Cardiac septum (tissue), 1 donor: ENCODE measurements at regions not wholly inside any gene's neighbourhood (a gene's known extent, or its start where the extent isn't known, plus 50 kb on each side); places are given as distances from the start of the nearest gene placed in this dataset.
"Not testable (repeated sequence)": the region's sequence is repeated elsewhere in the genome, so short reads cannot be mapped to it uniquely, and the experiment has no call there.

Experiments
- DNase-seq: peaks from one replicate; pipeline ENCODE4 v3.0.0-alpha.2; 2020; ENCODE audit warnings: low spot score
- intact Hi-C: fragments of 100-400 bp; cut with DNase I; formaldehyde crosslinking; loops from one replicate; pipeline ENCODE4 v1.14.0; 2022
- donor health status: DM: no; HTN: no; CAD: no.

DNA sequence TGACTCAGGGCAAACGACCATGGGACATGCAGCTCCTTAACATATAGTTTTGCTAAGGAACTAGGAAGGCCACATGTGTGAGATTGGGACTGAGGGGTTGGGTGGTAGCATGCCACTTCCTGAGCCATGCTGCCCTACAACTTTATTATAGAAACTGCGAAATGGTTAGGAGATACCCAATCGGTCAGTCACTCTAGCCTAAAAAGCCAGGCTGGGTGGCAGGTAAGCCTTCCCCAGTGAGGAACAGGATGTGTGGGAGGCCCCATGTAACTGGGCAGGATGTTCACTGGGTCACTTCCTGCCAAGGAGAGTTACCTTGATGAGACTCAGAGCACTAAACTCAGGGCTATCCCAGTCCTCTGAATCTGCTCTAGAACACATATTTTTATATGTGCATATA, 123.5 kb downstream of the MAP3K7 start:
- intact Hi-C loops, result no loop called here
- no peak for DNase-seq

DNA sequence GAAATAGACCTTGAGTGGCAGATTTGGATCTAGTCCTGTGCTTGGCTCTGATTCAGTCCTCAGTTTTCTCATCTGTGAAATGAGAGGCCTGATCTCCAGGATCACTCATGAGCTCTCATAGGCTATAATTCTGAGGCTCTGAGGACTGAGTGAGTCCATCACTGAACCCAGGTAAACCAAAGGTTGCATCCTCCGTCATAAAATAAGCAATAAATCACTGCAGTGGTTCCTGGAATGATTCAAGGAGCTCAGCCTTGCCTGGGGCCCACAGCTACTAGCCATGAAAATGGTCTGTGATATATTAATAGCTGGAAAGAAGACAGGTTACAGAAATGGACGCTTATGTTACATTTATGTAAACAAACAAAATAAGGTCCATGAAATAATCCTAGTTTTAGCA, 124.8 kb downstream of the MAP3K7 start:
- no peak for DNase-seq
- intact Hi-C loops, result no loop called here

DNA sequence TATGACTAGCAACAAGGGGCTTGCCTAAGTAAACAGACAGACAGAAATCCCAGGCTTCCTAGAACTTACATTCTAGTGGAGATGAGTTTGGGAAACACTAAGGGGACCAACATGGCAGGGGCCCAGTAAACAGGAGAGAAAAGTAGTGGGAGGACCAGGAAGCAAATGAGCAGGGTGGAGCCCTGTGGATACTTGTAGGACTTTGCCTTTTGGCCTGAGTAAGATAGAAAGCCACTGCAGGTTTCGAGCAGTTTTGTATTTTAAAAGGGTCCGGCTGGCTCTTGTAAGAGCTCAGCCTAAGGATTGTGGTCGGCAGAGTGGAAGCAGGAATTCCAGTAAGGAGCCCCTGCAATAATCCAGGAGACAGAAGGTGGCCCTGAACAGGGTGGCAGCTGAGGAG, 125.5 kb downstream of the MAP3K7 start:
- intact Hi-C loops, result no loop called here
- no peak for DNase-seq

DNA sequence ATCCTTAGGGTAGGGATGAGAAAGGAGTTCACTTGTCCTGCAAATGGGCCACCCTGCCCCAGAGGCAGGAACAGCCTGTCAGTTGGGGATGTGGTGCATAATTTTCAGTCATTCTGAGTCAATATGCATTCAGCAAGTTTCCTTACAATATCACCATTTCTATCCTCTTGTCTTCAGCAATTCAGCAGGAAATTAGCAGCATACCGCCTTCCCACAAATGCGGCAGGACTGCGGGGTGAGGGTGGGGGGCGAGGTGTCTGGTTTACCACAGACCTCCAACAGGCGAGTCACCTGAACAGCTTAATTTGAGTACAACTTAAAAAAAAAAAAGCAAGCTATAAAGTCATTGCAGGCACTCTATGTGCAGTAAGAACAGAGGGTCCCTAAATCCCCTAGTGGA, 126.8 kb downstream of the MAP3K7 start:
- intact Hi-C loops, result no loop called here
- DNase-seq, result no peak

DNA sequence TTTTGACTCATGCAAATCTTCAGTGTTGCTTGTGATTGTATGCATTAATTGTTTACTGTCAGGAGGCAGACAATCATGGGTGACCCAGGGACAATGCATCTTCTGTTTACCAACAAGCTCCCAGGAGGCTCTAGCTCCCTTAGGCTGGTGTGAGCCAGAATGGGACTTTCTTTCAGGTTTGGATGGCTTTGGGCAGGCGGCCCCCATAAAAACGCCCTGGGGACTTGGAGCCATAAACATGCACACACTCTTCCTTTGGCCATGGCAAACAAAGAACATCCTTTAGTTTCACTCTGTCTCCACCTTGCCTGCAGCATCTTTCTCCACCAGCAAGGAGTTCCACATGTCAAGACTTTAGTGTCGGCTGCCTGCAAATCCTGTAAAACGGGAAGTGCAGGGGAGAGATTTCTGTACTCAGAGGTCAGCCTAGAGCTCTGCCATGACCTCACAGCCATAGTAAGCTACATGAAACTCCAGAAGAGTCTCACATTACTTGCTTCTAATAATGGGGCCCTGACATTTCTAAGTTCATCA, 127.6 kb downstream of the MAP3K7 start:
- DNase-seq, result no peak
- intact Hi-C loops, result no loop called here

DNA sequence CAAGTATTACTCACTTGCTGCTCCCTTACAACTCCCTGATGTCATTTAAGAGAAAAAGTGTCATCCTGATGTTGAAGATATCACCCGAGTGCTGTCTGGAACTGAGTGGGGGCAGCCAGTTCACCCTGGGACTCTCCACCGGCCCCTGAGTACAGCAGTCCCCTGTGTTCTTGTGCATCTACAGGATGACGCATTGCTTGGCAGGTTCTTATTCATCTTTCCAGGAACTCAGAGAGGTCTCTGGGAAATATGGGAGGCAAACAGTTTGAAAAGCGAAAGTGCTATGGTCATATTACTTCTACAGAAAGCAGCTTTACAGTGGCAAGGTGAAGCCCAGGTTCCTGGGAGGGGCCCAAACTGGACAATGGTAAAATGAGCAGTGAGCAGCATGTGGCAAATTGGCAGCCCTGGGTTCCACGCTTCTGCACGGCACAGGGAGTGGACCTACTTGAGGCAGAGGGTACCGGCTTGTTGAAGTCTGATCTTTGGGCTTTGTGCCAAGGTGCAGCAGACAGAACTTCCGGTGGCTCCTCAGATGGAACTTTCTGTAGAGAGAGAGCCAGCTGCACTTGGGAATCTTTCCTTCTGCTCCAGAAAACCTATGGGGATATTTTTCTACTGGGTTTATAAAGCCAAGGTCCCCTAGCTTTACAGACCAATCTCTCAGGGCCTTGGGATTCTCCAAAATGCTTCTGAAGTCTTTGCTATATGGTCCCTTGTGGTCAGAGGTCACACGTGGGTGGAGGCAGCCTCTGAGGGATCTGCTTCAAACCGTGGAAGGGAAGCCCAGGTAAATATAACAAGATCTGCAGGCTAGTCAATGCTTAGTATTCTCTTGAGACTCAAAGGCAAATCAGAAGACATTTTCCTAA, 128.3 kb downstream of the MAP3K7 start:
- no peak for DNase-seq
- intact Hi-C loops, result no loop called here

DNA sequence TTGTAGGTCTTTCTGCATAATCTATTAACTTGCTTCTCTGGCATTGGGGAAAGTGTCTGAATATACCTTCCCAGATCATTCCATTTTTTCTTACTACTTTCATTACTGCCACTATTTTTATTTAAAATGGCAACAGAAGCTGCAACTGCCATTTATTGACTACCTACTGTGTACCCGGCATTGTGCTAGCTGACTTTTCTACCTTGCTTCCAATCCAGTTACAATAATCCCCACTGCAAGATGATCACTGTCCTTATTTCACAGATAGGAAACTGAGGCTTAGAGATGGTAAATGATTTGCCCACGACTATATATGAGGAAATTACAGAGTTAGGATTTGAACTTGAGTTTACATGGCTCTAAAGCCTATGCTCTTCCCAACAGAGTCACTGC, 129.0 kb downstream of the MAP3K7 start:
- intact Hi-C loops, result no loop called here
- no peak for DNase-seq

DNA sequence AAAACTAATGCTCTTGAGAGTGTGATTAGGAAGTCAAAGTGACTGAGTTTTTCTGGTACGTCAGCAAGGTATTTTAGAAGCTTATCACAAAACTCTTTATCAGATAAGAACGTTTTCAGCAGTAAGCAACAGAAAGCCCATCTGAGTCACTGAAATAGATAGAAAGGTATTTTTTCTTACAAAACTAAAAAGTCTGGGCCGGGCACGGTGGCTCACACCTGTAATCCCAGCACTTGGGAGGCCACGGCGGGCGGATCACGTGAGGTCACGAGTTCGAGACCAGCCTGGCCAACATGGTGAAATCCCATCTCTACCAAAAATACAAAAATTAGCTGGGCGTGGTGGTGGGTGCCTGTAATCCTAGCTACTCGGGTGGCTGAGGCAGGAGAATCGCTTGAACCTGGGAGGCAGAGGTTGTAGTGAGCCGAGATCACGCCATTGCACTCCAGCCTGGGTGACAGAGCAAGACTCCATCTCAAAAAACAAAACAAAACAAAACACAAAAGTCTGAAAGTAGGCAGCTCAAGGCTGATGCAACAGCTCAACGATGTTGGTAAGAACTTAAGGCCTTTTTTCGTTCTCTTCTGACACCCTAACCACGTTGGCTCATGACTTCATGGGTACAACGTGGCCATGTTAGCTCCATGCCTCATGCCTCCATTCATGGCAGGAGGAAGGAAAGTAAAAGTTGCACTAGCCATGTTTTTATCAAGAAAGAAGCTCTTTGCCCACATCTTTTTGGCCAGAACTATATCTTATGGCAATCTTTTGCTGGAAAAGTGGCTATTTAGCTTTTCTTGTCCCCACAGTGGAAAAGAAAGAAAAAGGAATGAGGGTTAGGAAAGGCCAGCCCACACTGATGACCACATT, 129.6 kb downstream of the MAP3K7 start:
- DNase-seq, intact Hi-C loops: not testable (repeated sequence)

DNA sequence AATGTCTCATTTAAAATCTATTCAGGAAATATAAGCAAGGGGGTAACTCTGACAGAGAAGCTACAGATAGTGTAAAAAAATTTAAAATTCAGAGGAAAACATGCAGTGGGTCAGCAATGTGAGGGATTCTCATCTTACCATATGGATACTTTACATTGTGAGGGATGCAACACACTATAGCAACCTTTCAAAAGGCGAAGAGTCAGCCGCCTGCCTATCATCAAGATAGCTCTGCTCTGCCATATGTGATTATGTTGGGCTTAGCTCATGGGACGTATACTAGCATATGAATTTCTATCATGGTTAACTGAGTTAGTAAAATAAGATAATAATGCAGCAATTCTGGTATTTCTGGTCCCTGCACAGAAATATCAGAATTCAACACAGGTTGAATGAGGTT, 130.9 kb downstream of the MAP3K7 start:
- no peak for DNase-seq
- intact Hi-C loops, result no loop called here

DNA sequence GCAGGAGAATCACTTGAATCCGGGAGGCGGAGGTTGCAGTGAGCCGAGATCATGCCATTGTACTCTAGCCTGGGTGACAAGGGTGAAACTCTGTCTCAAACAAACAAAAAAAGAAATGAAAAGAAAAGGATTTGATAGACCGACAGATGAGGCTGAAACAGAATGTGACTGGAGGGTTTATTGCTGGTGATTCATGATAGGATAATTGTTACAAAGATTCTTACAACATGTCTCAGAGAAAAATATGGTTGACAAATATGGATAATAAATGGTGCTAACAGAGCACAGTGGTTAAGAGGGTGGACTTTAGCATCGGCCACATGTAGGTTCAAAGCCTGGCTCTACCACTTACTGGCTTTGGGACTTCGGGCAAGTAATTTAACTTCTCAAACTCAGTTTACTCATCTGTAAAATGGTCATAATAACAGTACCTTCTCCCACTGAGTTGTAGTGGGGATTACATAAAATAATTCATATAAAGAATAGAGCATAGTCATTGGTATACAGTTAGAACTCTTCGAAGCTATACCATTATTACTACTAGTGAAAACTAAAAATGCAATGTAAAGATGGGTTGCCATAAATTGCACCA, 131.9 kb downstream of the MAP3K7 start:
- intact Hi-C loops, result no loop called here
- DNase-seq, result no peak

DNA sequence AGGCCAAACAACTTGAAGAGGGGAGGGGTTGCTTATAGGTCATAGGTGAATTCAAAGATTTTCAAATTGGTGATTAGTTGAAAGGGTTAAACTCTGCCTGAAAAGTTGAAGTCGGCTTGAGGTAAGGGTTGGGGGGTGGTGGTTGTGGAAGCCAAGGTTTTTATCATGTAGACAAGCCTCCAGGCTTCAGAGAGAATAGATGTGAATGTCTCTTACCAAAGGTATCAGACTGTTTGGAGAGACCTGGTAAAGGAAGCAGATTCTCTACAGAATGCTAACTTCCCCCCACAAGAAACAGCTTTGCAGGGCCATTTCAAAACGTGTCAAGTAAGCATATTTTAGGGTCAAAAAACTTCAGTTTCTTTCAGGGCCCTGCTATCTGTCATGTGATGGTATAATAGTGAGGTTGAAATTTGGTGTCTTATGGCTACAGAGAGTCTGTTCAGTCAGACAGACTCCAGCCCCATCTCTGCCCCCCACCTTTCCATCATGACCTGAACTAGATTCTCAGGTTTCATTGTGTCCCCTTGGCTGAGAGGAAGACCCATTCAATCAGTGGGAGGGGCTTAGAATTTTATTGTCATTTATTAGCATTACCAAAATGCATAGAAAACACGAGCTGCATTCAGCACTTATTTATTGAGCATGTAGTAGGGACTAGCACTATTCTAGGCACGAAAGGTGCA, 136.5 kb downstream of the MAP3K7 start:
- intact Hi-C loops, result no loop called here
- DNase-seq, result no peak

DNA sequence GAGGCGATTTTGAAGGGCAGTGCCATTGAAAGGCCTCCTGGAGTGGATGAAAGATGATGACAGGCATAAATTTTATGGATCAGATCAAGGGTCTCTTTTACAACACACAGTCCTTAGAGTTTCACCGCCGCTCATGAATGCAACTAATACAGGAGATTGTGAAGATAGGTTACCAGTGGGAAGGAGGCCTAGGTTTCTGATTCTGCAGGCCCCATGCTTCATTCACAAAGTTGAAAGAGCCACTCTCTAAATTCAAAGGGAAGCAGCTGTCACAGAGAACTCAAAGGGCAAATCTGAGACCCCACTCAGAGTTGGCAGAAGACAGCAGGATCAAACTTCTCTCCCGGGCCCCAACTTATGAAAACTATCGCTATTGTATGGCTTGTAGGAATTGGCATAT, 137.6 kb downstream of the MAP3K7 start:
- intact Hi-C loops, result no loop called here
- no peak for DNase-seq

DNA sequence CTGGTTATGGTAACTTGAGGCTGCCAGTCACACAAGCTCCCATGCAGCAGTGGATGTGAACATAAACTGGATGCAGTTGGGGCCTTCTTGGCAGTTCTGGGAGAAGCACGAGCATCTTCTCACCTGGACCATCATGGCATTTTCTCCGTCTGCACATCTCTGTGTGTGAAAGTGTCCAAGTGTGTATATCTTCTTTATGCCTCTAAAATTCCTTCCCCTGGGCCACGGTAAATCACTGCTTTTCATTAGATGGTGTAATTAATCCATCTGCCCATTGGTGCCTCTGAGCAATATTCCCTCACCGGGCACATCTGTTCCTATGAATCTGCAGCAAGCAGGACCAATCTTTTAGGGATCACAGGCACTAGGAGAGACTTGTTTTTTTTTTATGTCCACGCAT, 138.0 kb downstream of the MAP3K7 start:
- intact Hi-C loops, result no loop called here
- DNase-seq, result no peak

DNA sequence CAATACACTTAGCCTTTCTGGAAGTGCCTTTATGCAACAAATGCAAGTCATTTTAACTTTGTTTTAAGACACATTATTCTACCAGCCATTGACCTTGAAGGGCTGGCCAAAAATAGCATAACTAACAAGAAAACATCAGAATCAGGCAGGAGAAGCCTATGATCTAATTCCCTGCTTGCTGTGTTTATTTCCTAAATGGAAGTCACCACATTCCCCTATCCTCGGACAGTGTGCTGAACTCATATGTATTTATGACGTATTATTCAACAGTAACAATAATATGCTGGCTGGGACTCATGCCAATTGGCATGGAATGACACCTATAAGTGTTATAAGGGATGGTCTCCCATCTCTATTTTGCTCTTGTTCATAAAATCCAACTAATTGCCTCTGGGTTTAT, 140.7 kb downstream of the MAP3K7 start:
- intact Hi-C loops, result no loop called here
- DNase-seq, result no peak

DNA sequence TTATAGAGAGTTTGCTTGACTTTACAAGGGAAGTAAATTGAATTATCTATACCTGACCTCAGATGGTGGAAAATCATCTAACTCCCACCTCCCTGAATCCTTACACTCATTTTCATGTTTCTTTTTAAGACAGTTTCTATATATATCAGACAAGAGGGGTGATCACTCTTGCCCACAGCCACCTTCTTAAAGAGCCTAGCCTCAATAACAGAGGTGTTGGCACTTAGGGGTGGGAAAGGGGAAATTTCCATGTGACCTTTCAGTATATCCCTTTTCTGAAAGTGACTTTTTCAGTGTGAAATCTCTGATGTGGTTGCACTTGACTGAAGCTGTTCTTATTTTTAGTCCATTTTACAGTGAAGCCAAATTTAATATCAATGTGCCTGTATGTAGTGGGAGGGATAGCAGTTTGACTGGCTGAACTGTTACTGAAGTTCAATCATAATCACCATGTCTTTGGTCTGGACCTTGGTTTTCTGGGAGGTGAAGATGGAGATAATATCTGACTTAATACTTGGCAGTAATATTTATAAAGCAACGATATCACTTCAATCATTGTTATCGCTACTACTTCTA, 141.3 kb downstream of the MAP3K7 start:
- no peak for DNase-seq
- intact Hi-C loops, result no loop called here

DNA sequence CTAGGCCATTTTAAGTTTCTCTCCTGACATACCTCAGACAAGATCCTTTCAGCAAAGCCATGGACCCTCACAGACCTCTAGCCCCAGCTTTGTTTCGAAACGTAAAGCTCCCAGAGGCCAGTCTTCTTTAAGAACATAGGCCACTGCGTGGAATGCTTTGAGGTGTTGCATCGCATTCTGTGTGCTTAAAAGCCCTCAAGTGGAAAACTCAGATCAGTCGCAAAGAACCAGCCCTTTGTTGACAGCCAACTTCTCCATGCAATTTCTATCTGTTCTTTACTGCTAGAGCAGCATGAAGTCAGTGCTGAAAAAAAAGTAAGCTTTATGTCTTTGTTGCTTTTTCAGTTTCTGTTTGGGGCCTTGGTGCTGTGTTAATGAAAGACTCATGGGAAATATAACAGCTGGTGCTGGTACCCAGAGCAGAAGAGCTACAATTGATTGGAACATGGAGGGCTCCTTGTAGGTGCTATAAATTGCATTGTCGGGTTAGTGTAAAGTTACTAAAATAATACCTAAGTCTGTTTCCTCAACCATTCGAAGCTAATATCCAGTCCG, 142.6 kb downstream of the MAP3K7 start:
- no peak for DNase-seq
- intact Hi-C loops, result no loop called here

DNA sequence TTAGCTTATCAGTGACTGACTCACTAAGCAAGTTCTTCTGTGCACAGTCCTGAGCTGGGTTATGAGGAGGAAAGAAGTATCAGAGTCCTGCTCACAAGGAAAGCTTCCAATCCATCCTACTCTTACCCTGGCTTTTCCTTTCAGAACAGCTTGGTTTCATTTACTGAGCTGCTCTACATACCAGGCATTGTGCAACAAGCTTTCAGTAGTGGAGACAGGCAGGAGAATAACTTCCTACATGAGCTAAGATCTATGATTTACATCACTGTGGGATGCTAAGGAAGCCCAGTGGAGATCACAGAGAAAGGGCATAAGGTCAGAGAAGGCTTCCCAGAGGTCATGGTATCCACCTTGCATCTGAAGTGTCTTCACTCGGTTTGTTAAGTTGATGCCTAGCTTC, 144.5 kb downstream of the MAP3K7 start:
- intact Hi-C loops, result no loop called here
- DNase-seq, result no peak

DNA sequence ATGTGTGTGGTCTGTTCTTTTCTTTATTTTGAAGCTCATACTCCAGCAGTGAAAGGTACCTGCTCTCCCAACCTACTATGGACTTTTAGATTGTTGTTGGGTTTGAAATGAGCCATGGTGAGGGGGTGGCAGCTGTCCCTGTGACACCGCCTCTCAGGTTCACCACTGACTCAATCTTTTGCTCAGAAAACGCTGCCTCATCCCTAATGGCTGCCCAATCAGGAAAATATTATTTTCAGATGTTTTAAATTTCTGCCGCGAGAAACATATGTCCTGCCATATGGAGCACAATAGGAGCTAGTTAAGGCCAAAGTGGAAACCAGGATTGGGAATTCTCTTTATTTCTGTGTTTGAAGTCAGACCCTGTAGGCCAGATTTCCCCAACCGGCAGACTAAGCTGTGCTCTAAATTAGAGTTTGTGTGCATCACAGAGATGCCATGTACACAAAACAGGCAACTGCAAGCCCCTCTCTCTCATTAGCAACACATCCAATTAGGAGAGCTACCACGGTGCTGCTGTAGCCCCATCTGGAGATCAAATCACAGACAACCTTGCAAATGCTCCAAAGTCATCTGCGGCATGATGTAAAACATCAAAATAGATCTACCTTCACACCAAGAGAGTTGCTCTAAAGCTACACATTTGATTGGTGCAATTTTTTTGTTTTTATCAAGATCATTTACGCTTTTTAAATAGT, 144.1 kb upstream of the BACH2 start:
- intact Hi-C loops, result no loop called here
- DNase-seq, result no peak

DNA sequence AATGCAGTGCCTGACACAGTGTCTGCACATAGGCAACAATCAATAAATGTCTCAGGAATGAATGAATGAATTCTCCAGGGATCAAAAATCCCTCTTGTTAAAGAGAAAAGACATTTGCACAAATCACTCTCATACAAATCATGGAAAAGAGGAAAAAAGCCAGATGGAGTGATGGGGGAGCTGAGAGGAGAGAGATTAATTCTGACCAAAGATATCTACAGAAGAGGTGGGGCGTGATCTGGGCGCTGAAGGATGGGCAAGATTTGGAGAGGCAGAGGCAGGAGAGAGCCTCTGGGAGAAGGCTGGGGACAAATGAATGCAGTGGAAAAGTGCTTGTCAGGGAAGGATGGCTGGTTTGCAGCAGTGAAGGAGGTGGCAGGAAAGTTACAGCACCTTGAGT, 142.9 kb upstream of the BACH2 start:
- intact Hi-C loops, result no loop called here
- DNase-seq, result no peak
